ENCODE measurements at regions not wholly inside any gene's neighbourhood (a gene's known extent, or its start where the extent isn't known, plus 50 kb on each side); places are given as distances from the start of the nearest gene placed in this dataset.
"Not testable (repeated sequence)": the region's sequence is repeated elsewhere in the genome, so short reads cannot be mapped to it uniquely, and the experiment has no call there.

DNA sequence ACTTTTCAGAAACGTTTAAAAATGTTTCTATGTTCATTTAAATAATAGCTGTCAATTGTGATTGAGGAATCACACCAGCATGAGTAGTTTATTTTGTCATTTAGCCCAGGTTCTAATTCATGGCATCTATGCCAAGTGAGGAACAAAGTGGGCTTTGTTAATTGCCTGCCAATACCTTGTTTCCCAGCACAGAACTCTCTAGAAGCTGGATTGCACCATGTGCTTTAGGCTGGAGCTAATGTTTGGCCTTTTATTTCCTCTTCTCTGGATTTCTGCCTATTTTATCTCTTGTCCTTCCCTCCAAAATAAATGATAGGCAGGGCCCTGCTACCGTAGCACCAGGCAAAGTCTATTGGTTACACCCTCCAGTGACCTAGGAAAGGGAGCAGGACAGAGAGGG lies 109.9 kb upstream of the ITGB1 start:
- DNase-seq (ENCODE audit: low read depth), result no peak

DNA sequence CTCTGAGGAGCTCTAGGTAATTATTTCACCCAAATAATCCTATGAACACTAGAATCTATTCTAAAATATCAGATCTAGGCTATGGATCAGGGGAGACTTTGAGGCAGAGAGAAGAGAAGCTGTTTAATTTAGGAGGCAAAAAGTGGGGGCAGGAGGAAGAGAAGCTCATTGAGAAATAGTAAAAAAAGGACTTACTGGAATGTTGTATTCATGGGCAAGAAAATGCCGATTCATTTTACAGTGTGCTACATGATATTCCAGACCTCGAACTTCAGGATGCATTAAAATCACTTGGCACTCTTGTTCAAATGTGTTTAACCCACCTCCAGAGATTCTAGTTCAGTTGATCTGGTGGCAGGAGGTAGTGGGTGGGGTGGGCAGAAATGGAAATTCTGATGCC lies 109.5 kb upstream of the ITGB1 start:
- no peak for DNase-seq (ENCODE audit: low read depth)

DNA sequence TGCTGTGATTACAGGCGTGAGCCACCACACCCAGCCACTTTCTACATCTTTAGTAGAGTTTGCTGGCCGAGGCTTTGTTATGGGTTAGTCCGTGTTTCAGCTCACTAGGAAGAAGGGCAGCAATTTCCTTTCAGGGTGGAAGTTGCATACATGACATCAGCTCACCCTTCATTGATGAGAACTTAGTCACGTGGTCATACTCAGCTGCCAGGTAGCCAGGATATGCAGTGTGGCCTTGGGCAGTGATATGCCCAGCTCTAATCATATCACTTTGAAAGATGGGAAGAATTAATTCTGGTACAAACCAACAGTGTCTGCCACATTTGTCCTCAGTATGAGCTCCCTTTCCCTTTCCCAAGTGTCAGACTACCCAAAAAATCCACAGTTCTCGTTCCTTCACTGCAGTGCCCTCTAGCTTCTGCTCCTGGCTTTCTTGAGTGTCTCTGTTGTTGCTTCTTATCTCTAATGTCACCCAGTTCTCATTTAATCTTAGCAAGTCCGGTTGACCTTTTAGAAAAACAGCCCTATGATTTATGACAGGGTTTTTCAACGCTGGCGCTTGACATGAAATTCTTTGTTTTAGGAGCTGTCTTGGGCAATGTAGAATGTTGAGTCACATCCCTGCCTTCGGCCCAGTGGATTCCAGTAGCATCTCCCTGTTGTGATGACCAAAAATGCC lies 108.7 kb upstream of the ITGB1 start:
- DNase-seq (ENCODE audit: low read depth), result peak; percentile 83

DNA sequence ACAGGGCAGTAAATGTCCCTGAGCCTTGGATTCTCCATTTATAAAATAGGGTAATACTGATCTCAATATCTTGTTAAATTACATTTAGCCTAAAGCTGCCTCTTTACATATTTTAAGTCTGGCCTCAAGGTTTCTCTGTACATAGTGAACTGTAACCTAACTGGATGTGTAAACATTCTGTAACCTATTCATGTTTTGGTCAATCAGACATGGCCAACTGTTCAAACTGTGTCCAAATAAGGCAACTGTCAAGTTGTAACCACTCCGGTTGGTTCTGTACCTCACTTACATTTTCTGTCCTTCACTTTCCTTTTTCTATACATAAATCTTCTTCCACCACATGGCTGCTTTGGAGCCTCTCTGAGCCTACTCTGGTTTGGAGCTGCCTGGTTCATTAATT lies 107.1 kb upstream of the ITGB1 start:
- DNase-seq (ENCODE audit: low read depth), result no peak

DNA sequence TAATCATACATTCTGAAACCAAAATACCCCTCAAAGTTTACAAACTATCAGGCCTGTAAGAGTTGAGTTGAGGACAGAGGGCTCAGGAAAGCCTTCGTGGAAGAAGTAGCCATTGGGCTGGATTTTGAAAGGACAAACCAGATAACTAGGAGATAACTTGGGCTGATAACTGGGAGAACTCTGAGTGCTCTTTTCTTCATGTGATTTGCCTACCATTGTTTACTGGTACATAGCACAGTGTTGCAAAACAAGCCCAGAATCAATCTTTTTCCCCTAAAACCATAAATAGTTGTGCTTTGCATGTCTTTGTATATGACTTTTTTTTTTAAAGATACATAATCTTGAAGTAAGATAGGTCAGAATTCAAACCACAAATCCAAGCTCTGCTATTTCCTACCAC lies 106.7 kb upstream of the ITGB1 start:
- no peak for DNase-seq (ENCODE audit: low read depth)

DNA sequence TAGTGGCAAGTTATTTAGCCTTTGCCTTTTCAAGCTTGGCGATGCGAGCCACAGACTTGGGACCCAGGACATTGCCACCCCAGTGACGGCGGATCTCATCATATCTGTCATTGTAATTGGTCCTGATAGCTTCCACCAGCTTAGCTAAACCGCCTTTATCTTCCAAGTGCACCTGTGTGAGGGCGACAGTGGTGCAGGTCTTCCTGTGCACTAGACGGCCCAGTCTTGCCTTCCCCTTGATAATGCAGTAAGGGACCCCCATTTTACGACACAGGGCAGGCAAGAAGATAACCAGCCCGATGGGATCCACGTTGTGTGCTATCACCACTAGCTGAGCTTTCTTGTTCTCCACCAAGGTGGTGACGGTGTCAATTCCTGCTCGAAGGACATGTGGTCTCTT lies 99.6 kb upstream of the ITGB1 start:
- DNase-seq (ENCODE audit: low read depth), result no peak

DNA sequence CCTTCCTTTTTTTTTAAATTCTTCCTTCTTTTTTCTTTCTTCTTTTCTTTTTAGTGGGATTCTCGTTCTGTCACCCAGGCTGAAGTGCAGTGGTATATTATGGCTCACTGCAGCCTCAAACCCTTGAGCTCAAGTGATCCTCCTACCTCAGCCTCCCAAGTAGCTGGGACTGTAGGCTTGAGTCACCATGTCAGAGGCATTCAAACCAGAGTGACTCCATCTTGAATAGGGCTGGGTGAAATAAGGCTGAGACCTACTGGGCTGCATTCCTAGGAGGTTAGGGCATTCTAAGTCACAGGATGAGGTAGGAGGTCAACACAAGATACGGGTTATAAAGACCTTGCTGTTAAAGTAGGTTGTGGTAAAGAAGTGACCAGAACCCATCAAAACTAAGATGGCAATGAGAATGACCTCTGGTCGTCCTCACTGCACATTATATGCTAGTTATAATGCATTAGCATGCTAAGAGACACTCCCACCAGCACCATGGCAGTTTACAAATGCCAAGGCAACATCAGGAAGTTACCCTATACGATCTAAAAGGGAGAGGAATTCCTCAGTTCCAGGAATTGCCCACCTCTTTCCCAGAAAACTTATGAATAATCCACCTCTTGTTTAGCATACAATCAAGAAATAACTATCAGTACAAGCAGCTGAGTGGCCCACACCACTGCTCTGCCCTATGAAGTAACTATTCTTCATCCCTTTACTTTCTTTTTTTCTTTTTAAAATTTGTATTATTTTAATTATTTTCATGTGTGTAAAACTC lies 99.0 kb upstream of the ITGB1 start:
- DNase-seq (ENCODE audit: low read depth), result no peak

DNA sequence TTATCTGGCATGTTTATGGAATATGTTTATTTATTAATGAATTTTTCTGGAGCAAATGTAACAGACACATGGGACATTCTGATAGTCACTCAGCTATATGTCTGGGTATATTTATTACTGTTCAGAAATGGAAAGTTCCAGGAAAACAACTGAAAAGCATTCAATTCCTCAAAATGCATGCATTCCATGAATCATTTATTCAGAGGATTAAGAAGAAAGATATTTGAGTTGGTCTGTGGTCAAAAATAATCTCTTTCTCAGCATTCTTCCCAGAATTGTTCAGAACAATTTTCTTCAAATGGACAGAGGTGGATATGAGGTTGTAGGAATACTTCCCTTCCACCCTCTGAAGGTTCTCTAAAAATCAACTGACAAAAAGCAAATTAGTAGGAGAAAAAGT lies 97.6 kb upstream of the ITGB1 start:
- DNase-seq (ENCODE audit: low read depth), result no peak

DNA sequence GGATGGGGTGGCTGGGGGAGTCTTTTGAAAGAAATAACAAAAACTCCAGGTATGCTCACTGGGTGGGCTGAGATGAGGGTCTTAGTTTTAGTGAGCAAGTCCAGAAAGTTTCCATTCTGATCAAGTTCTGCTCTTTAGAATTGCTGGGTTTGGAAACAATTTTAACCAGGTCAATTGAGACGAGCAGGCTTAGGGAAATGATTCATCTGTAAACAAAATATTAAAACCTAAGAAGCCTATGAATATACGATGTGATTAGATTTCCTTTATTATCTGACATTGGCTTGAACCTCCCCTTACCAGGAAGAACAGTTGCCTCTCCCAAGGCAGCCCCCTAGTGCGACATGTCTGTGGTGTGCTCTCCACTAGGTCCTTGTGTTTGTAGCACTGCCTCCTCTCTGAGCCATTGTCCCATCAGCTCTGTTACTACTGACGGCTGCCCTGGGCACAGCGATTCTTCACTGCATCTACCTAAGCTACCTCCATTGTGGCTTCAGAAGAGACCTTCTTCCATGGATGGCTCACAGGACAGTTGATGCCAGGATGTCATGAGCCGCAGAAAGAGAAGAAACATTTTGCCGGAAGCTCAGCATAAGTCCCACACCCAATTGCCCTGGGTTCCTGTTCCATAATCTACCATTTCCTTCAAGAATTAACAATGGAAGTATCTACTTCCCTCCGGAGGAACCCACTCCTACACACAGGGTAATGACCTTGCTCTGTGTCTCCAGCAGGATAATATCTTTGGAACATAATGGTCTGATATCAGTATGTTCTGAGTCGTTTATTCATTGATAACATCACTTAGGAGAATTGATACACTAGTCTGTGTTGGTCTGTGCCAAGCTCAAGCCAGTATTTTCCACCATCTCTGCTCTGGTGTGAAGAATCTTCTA lies 95.1 kb upstream of the ITGB1 start:
- no peak for DNase-seq (ENCODE audit: low read depth)

DNA sequence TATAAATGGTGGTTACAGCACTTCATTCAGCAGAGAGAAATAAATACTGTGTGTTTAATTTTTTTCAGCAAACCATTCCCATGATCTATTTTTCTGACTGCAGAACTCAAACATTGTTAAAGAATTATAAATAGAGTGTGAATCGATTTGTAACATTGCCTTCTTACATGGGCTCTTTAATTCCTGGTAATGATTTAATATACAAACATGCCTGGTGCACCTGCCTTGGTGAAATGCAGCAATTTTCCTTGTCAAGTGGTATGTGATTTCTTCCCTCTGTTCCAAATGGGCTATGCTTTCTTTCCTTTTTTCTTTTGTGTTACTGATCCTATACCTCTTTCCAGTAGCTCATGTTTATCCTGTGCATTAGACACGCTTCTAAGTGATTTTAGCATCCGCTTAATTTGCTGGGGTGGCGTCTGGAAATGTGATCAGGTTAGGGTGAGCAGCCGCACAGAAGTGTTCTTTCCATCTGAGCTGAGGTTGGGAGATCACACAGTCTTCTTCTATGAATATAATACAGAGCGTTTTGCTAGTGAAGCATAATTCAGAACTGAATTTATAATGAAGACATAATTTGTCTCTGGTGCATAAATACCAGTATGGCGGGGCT lies 94.3 kb upstream of the ITGB1 start:
- no peak for DNase-seq (ENCODE audit: low read depth)

DNA sequence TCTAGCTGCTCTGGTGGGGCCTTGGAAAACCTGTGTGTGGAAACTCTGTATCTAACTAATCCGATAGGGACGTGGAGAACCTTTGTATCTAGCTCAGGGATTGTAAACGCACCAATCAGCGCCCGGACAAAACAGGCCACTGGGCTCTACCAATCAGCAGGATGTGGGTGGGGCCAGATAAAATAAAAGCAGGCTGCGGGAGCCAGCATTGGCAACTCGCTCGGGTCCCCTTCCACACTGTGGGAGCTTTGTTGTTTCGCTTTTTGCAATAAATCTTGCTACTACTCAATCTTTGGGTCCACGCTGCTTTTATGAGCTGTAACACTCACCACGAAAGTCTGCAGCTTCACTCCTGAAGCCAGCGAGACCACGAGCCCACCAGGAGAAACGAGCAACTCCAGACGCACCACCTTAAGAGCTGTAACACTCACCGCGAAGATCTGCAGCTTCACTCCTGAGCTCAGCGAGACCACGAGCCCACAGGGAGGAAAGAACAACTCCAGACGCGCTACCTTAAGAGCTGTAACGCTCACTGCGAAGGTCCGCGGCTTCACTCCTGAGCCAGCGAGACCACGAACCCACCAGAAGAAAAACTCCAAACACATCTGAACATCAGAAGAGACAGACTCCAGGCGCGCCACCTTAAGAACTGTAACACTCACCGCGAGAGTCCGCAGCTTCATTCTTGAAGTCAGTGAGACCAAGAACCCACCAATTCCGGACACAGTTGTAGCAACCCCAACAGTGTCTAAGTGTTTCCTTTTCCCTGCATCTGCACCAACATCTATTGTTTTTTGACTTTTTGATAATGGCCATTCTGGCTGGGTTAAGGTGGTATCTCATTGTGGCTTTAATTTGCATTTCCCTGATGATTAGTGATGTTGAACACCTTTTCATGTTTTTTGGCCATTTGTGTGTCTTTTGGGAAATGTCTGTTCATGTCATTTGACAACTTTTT lies 92.2 kb upstream of the ITGB1 start:
- not testable (repeated sequence) for DNase-seq (ENCODE audit: low read depth)

DNA sequence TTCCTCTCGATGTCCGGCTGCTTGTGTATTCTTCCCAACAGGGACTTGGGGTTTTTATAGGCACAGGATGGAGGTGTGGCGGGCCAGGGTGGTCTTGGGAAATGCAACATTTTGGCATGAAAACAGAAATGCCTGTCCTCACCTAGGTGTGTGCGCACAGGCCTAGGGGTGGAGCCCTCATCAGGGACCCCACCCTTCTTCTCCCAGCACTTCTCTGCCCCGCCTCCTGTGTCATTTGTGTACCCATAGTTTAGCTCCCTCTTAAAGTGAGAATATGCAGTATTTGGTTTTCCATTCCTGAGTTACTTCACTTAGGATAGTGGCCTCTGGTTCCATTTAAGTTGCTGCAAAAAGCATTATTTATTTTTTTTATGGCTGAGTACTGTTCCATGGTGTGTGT lies 90.2 kb upstream of the ITGB1 start:
- no peak for DNase-seq (ENCODE audit: low read depth)

DNA sequence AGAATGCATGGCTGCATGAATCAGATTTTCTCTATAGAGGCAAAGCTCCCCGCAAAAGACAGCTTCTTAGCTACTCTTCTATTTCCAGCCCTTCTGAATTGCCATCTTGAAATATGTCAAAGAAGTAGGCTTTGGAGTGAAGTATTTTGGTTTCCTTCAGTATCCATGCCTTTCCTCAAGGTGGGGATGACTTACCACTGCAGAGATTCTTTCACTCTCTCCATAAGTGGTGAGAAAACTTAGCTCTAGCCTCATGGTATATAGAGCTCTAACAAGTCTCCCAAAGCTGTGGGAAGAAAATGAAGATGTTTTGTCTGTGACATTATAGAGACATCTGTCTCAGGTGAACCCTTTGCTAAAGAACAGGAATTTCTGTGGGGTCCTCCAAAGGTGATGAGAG lies 89.6 kb upstream of the ITGB1 start:
- no peak for DNase-seq (ENCODE audit: low read depth)

DNA sequence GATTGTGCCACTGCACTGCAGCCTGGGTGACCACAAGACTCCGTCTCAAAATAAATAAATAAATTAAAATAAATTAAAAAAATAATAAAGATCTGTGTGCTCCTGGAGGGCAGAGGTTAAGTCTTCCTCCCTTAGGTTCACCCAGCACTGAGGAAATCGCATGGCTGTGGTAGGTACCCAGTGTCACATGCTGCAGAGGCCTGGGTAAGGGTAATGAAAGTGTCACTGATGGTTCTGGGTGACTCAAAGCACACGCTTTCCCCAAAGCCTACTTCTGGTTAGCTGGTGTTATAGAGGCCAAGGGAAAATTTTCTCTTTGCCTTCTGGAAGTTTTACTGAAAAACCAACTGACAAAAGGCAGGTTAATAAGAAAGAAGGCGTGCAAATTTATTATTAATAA lies 88.8 kb upstream of the ITGB1 start:
- no peak for DNase-seq (ENCODE audit: low read depth)

DNA sequence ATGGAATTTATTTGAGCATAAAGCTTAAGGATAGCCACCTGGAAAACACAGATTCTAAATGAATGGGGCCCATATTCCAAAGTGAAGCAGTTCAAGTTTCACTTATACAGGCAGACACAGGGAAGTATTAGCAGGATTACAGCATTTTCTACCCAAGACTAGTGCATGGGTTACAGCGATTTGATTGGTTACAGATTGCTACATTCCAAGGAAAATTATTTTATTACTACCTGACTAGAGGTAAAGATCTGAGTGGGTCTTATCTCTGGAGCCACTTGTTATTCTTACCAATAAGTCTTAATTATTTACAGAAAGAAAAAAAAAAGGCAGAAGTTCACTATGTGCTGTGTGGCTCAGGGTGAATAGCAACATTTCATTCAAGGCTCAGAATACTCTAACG lies 87.4 kb upstream of the ITGB1 start:
- no peak for DNase-seq (ENCODE audit: low read depth)

DNA sequence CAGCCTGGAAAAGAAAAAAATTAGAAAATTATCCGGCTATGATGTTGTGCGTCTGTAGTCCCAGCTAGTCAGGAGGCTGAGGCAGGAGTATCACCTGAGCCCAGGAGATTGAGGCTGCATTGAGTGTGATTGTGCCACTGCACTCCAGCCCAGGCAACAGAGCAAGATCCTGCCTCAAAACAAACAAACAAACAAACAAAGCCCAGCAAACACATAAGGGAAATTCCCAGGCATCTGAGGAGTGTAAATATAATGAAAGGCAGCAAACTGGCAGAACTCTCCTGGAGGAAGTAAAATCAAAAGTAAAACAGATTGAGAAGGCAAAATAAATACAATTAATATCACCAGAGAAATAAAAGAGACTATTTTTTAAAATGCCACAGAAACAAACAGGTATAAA lies 84.5 kb upstream of the ITGB1 start:
- DNase-seq (ENCODE audit: low read depth), result no peak

DNA sequence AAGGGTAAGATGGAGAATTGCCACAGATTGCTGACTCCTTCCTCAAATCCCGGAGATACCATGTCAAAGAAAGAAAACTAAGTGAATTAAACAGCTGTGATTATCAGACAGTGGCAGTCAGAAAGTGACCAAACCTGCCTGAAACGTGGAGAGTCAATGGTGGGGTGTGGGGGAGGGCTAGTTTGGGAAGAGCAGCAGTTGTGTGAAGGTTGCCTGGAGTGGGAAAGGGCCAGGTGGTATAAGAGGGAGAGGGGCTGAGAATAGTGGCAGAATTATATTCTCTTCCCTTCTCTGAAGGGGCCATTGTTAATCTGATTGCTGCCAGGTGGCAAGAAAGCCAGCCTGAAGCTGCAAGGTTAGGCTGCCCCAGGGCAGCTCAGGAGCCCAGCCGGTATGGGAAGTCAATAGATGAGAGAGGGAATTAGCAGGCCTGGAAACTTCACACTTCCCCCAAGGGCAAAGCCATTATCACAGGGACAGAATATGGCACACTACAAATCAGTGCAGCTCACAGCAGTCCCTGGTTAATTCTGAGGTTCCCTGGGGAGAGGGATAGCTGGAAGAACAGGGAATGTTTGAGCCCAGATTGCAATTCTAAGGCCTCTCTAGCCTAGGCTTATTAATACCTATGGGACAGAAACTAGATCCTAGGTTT lies 83.9 kb upstream of the ITGB1 start:
- no peak for DNase-seq (ENCODE audit: low read depth)

DNA sequence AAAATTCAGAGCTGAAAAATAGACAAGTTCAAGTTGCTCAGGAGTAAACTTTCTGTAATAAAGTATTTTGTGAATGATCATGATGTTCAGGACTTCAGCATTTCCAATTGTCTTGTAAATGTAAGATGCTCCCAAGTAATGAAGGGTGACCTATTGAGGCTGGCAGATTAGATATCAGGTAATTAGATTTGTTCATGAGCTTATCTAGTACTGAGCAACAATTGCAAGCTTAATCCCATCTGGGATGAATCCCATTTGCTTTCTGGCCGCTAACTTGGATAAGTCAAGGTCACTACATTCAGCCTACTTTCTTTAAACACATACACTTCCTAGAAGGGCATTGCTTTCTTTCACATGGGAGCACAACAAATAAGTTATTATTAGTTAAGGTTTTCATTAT lies 82.4 kb upstream of the ITGB1 start:
- DNase-seq (ENCODE audit: low read depth), result no peak

DNA sequence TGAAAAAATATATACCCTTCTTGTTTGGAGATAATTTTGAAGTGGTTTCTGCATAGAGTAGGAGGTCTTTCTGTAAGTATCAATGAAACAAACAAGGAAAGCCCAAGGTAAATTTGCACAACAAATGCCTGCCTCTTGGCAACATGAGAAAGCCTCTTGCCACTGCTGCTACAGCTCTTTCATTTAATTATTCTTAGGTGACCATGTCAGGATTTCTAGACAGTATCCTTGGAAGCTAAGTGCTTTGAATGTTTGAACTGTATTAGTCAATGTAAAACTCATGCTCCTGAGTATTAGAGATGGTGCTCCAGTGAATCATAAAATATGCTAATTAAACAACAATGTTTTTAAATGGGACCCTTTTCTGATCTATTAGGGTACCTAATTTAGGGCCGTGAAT lies 81.2 kb upstream of the ITGB1 start:
- no peak for DNase-seq (ENCODE audit: low read depth)

DNA sequence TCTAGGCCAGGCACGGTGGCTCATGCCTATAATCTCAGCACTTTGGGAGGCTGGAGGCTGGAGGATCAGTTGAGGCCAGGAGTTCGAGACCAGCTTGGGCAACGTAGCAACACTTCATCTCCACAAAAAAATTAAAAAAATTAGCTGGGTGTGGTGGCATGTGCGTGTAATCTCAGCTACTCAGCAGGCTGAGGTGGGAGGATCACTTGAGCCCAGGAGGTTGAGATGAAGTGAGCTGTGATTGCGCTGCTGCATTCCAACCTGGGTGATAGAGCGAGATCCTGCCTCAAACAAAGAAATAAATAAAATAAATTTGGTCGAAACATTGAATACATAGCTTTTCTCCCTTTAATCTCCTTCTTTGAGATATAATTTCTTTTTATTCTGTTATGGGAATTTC lies 80.6 kb upstream of the ITGB1 start:
- no peak for DNase-seq (ENCODE audit: low read depth)

DNA sequence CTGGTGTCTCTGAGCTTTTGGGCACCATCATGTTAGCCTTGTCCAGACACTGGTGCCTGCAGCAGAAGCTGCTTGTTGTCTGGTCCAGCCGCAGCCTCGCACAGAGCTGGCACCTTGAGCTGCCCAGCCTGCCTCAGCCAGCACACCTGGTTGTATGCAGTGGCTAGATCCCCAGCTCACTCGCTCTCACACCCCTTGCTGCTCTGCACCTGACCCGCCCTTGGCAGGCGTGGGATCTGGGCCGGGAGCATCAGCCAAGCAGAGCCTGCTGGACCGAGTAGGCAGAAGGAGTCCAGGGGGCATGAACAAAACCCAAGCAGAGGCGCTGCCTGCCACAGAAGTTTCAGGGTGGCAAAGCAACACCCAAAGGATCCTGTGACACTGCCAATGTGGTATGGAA lies 79.7 kb upstream of the ITGB1 start:
- DNase-seq (ENCODE audit: low read depth), result no peak
